ENCODE measurements at regions not wholly inside any gene's neighbourhood (a gene's known extent, or its start where the extent isn't known, plus 50 kb on each side); places are given as distances from the start of the nearest gene placed in this dataset.
A peak's percentile ranks its signal among the peaks of the same experiment; 100 is the strongest.

DNA sequence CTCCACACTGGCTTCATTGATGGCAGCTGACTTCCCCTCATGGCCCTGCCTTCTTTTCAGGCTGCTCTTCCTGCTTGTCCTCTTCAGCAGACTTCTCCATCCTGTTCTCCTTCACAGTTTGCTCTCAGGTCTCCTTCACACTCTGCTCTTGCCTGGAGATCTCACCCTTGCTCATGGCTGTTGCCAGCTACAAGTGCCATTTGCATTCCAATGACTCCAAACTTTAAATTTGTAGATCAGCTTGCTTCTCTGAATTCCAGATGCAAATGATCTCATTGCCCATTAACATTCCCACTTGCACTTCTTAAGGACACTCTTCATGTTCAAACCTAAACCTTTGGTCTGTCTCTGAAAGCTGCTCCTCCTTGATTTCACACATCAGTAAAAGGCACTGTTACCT, 343.0 kb downstream of the QKI start:
- TF ChIP-seq CREB1 (IDR thresholded peaks at IDR 0.05; ENCODE audit: low read depth) (no peak), FOXM1 (IDR thresholded peaks at IDR 0.05; ENCODE audit: borderline replicate concordance, low read depth) (no peak), ZBTB7A (IDR thresholded peaks at IDR 0.05; ENCODE audit: low read depth) (no peak)

DNA sequence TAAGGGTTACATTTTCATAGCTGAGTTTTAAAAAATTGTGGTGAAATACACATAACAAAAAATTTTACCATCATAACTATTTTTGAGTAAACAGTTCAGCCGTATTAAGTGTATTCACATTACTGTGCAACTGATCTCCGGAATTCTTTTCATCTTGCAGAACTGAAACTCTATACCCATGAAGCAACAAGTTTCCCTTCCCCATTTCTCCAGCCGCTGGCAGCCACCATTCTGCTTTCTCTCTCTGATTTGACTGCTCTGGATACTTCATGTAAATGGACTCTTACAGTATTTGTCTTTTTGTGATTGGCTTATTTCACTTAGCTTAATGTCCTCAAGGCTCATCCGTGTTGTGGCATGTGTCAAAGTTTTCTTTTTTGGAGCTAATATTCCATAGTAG, 341.6 kb downstream of the QKI start:
- TF ChIP-seq RAD21 (IDR thresholded peaks at IDR 0.05; ENCODE audit: low read depth) = no peak
- no peak for TF ChIP-seq CREB1 (IDR thresholded peaks at IDR 0.05; ENCODE audit: low read depth)
- TF ChIP-seq, protein P1, sequence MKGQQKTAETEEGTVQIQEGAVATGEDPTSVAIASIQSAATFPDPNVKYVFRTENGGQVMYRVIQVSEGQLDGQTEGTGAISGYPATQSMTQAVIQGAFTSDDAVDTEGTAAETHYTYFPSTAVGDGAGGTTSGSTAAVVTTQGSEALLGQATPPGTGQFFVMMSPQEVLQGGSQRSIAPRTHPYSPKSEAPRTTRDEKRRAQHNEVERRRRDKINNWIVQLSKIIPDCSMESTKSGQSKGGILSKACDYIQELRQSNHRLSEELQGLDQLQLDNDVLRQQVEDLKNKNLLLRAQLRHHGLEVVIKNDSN (IDR thresholded peaks at IDR 0.05) = no peak
- TF ChIP-seq ZBTB7A (IDR thresholded peaks at IDR 0.05; ENCODE audit: low read depth) = no peak
- TF ChIP-seq TAF1 (IDR thresholded peaks at IDR 0.05; ENCODE audit: low read depth) = no peak
- no peak for TF ChIP-seq CEBPB (IDR thresholded peaks at IDR 0.05)
- TF ChIP-seq, protein P2, sequence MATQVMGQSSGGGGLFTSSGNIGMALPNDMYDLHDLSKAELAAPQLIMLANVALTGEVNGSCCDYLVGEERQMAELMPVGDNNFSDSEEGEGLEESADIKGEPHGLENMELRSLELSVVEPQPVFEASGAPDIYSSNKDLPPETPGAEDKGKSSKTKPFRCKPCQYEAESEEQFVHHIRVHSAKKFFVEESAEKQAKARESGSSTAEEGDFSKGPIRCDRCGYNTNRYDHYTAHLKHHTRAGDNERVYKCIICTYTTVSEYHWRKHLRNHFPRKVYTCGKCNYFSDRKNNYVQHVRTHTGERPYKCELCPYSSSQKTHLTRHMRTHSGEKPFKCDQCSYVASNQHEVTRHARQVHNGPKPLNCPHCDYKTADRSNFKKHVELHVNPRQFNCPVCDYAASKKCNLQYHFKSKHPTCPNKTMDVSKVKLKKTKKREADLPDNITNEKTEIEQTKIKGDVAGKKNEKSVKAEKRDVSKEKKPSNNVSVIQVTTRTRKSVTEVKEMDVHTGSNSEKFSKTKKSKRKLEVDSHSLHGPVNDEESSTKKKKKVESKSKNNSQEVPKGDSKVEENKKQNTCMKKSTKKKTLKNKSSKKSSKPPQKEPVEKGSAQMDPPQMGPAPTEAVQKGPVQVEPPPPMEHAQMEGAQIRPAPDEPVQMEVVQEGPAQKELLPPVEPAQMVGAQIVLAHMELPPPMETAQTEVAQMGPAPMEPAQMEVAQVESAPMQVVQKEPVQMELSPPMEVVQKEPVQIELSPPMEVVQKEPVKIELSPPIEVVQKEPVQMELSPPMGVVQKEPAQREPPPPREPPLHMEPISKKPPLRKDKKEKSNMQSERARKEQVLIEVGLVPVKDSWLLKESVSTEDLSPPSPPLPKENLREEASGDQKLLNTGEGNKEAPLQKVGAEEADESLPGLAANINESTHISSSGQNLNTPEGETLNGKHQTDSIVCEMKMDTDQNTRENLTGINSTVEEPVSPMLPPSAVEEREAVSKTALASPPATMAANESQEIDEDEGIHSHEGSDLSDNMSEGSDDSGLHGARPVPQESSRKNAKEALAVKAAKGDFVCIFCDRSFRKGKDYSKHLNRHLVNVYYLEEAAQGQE (IDR thresholded peaks at IDR 0.05; ENCODE audit: low read depth) = no peak
- no peak for TF ChIP-seq TCF12 (IDR thresholded peaks at IDR 0.05; ENCODE audit: low read depth)
- no peak for TF ChIP-seq NFIC (IDR thresholded peaks at IDR 0.05)
- no peak for TF ChIP-seq EGR1 (IDR thresholded peaks at IDR 0.05)
- TF ChIP-seq YY1 (IDR thresholded peaks at IDR 0.05; ENCODE audit: low read depth) = no peak

DNA sequence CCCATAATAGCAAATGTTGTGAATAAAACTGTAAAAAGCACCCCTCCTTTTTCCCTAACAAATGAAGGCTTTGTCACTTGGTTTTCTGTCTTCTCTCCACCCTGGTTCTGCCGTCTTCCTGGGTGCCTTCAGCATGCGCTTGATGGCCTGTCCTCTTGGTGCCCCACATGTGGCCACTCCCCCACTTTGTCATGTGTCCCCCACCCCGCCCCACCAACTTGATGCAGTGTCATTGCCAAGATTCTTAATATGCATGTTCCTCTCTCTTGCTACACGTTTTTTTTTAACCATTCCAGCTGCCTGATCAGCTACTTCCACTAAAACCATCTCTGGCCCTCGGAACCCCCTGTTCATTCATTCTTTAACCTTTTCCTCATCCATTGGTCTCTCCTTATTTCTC, 340.3 kb downstream of the QKI start:
- TF ChIP-seq, protein P2 (IDR thresholded peaks at IDR 0.05; ENCODE audit: low read depth) = no peak
- TF ChIP-seq TCF12 (IDR thresholded peaks at IDR 0.05; ENCODE audit: low read depth) (no peak), CEBPB (IDR thresholded peaks at IDR 0.05) (no peak), EGR1 (IDR thresholded peaks at IDR 0.05) (no peak), NFIC (IDR thresholded peaks at IDR 0.05) (no peak), CREB1 (IDR thresholded peaks at IDR 0.05; ENCODE audit: low read depth) (no peak), EP300 (IDR thresholded peaks at IDR 0.05; ENCODE audit: borderline replicate concordance) (no peak), TEAD4 (IDR thresholded peaks at IDR 0.05) (no peak), ZBTB7A (IDR thresholded peaks at IDR 0.05; ENCODE audit: low read depth) (no peak), RAD21 (IDR thresholded peaks at IDR 0.05; ENCODE audit: low read depth) (no peak), YY1 (IDR thresholded peaks at IDR 0.05; ENCODE audit: low read depth) (no peak), TAF1 (IDR thresholded peaks at IDR 0.05; ENCODE audit: low read depth) (no peak), FOXM1 (IDR thresholded peaks at IDR 0.05; ENCODE audit: borderline replicate concordance, low read depth) (no peak)
- TF ChIP-seq, protein P1 (IDR thresholded peaks at IDR 0.05) = no peak
- TF ChIP-seq, protein P3, sequence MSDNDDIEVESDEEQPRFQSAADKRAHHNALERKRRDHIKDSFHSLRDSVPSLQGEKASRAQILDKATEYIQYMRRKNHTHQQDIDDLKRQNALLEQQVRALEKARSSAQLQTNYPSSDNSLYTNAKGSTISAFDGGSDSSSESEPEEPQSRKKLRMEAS (IDR thresholded peaks at IDR 0.05) = no peak

DNA sequence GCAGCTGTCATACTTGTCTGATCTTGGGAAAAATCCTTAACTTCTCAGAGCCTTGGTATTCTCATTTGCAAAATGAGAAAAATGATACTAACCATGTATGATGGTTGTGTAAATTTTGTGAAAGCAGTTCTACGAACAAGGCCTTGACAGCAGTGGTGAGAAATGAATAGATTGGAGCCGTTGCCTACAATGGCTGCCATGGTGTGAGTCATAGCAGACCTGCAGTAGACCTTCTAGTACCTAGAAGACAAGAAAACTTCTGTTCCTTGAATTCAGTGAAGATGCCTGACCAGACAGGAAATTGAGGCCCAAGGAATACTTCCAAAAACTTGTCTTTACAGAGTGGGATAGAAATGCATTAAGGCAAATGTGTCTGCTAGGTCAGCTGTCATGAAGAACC, 338.9 kb downstream of the QKI start:
- TF ChIP-seq CREB1 (IDR thresholded peaks at IDR 0.05; ENCODE audit: low read depth) = no peak
- no peak for TF ChIP-seq EP300 (IDR thresholded peaks at IDR 0.05; ENCODE audit: borderline replicate concordance)
- TF ChIP-seq CEBPB (IDR thresholded peaks at IDR 0.05) = no peak
- TF ChIP-seq TAF1 (IDR thresholded peaks at IDR 0.05; ENCODE audit: low read depth) = no peak
- TF ChIP-seq TCF12 (IDR thresholded peaks at IDR 0.05; ENCODE audit: low read depth) = no peak
- no peak for TF ChIP-seq EGR1 (IDR thresholded peaks at IDR 0.05)
- no peak for TF ChIP-seq RAD21 (IDR thresholded peaks at IDR 0.05; ENCODE audit: low read depth)
- no peak for TF ChIP-seq YY1 (IDR thresholded peaks at IDR 0.05; ENCODE audit: low read depth)
- no peak for TF ChIP-seq TEAD4 (IDR thresholded peaks at IDR 0.05)
- no peak for TF ChIP-seq ZBTB7A (IDR thresholded peaks at IDR 0.05; ENCODE audit: low read depth)
- TF ChIP-seq NFIC (IDR thresholded peaks at IDR 0.05) = no peak

DNA sequence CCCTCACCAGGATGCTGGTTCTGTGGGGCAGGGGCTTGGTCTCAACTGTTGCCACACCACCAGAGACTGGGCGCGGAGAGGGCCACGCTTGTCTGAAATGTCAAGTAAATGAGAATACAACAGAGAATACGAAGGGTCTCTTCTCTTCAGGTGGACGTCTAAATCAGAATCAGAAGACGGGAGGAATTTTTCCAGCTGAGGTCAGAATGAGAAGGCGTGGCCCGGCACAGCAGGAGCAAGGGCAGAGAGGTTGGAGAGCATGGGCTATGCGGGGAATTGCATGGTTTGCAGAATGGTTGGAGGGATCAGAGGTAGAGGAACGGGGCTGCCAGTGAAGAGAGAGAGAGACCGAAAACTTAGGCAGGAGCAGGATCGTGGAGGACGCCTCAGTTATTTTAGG, 337.9 kb downstream of the QKI start:
- TF ChIP-seq ZBTB7A (IDR thresholded peaks at IDR 0.05; ENCODE audit: low read depth) (no peak), TEAD4 (IDR thresholded peaks at IDR 0.05) (peak; percentile 46; the same call in 1 of the 2 replicates), CREB1 (IDR thresholded peaks at IDR 0.05; ENCODE audit: low read depth) (no peak), EGR1 (IDR thresholded peaks at IDR 0.05) (no peak)

DNA sequence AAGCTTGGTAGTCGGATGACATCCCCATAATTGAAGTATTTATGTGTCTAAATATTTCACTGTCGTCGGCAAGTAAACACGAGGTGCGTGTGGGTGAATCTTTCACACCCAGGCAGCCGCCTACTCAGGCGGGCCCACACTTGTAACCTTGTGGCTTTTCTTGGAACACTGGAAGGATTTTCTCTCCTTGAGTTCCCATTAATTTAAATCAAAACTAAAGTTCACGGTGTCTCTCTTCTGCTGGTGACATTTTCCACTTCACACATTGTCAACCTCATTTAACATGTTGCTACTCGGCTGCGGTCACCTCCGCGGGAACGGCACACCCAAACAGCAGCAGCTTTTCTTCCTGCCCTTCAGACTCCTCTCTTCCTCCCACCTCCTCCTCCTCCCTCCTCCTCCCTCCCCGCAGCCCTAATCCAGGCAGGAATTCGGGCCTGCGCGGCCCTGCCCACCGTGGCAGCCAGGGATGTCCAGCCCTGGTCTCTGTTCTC, 336.6 kb downstream of the QKI start:
- TF ChIP-seq TAF1 (IDR thresholded peaks at IDR 0.05; ENCODE audit: low read depth) (no peak), CEBPB (IDR thresholded peaks at IDR 0.05) (no peak)
- TF ChIP-seq, protein P3 (IDR thresholded peaks at IDR 0.05) = no peak
- TF ChIP-seq, protein P2 (IDR thresholded peaks at IDR 0.05; ENCODE audit: low read depth) = no peak
